DND-41 (cell line): ENCODE measurements at regions not wholly inside any gene's neighbourhood (a gene's known extent, or its start where the extent isn't known, plus 50 kb on each side); places are given as distances from the start of the nearest gene placed in this dataset.

Experiments used
- ATAC-seq: fragments of 200-7000 bp; cut with Tn5 transposase; 3 replicates; pipeline ENCODE4 v1.9.1; 2021; ENCODE audit warnings: low read depth; ENCODE audit not compliant: insufficient read depth
- DNase-seq: peaks from one replicate; pipeline ENCODE4 v3.0.0-alpha.2; 2020
- H2AFZ ChIP-seq: 2 replicates; pipeline ENCODE4 v1.6.0; 2012; ENCODE audit warnings: low read depth, low read length
- H3K27ac ChIP-seq: 2 replicates; pipeline ENCODE4 v1.5.1; 2012; ENCODE audit warnings: low read length, inconsistent platforms
- H3K27me3 ChIP-seq: fragments of 200-600 bp; sonication (generic); 2 replicates; pipeline ENCODE4 v1.6.0; 2012; ENCODE audit warnings: low read length, mild to moderate bottlenecking, inconsistent platforms; ENCODE audit not compliant: insufficient read depth, poor library complexity
- H3K36me3 ChIP-seq: 2 replicates; pipeline ENCODE4 v1.5.1; 2012; ENCODE audit warnings: low read length, inconsistent platforms; ENCODE audit not compliant: insufficient read depth
- H3K4me1 ChIP-seq: 2 replicates; pipeline ENCODE4 v1.5.1; 2012; ENCODE audit warnings: mild to moderate bottlenecking, low read length; ENCODE audit not compliant: insufficient read depth
- H3K4me2 ChIP-seq: 2 replicates; pipeline ENCODE4 v1.6.0; 2012; ENCODE audit warnings: mild to moderate bottlenecking, moderate library complexity, low read length, inconsistent platforms; ENCODE audit not compliant: insufficient read depth
- H3K4me3 ChIP-seq, 2 experiments: fragments of 200-600 bp in 1 of 2; shearing (Covaris generic) in 1 of 2; 2 replicates each; pipeline ENCODE4 v1.5.1; 2012 to 2016; ENCODE audit warnings: inconsistent platforms in 2 of 2, low read length in 2 of 2, mild to moderate bottlenecking in 2 of 2, low read depth in 1 of 2, moderate library complexity in 1 of 2
- H3K79me2 ChIP-seq: 2 replicates; pipeline ENCODE4 v1.6.0; 2012; ENCODE audit warnings: low read length, inconsistent platforms; ENCODE audit not compliant: insufficient read depth
- H3K9ac ChIP-seq: 2 replicates; pipeline ENCODE4 v1.6.0; 2012; ENCODE audit warnings: low read depth, mild to moderate bottlenecking, inconsistent platforms, low read length, moderate library complexity
- H3K9me3 ChIP-seq: 2 replicates; pipeline ENCODE4 v1.5.1; 2012; ENCODE audit warnings: low read length, moderate library complexity, mild to moderate bottlenecking, inconsistent platforms; ENCODE audit not compliant: insufficient read depth, severe bottlenecking
- H4K20me1 ChIP-seq: 2 replicates; pipeline ENCODE4 v1.6.0; 2012; ENCODE audit warnings: low read length; ENCODE audit not compliant: insufficient read depth
- EZH2 ChIP-seq: IDR thresholded peaks from 3 replicates; pipeline ENCODE4 v1.6.1; 2012; ENCODE audit warnings: borderline replicate concordance, low read depth, mild to moderate bottlenecking, moderate library complexity, low read length, inconsistent platforms; ENCODE audit not compliant: severe bottlenecking
- TF ChIP-seq, protein P1 (sequence below): IDR thresholded peaks from 2 replicates; pipeline ENCODE4 v1.5.1; 2012; ENCODE audit warnings: borderline replicate concordance, low read length, moderate library complexity, mild to moderate bottlenecking; ENCODE audit not compliant: poor library complexity, severe bottlenecking; ENCODE audit errors: extremely low read depth

DNA sequence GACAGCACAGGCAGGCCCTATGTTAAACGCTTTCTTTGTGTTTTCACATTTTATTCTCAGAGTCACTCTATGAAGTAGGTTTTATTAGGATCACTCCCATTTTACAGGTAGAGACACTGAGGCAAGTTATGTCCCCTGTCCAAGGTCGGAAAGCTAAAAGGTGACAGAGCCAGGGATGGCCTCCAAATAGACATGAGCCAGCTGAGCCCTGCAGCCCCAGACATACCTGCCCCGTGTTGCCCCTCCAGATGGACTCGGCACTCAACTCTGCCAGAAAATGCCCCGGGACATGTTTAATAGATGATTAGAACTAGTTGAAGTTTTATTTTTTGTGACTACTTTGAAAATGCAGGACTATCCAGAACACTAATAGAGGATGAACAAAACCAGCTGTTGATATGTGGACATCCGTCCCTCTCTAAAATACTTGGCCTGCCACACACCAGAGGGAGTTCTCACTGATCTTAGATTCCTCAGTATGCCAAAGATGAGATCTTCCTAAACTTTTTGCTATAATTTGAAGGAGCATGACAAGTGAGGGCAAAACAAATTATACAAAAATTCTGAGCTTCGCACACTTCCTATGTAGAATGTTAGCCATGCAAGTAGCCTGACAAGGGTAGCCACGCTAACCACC, 258.6 kb upstream of the ADAMTS16 start:
- no peaks in the 10 kb centered on the region for H3K4me1 ChIP-seq
- no peak overlapping the region for H3K27ac ChIP-seq
- no peaks in the 10 kb centered on the region for H3K36me3 ChIP-seq
- TF ChIP-seq, protein P1, sequence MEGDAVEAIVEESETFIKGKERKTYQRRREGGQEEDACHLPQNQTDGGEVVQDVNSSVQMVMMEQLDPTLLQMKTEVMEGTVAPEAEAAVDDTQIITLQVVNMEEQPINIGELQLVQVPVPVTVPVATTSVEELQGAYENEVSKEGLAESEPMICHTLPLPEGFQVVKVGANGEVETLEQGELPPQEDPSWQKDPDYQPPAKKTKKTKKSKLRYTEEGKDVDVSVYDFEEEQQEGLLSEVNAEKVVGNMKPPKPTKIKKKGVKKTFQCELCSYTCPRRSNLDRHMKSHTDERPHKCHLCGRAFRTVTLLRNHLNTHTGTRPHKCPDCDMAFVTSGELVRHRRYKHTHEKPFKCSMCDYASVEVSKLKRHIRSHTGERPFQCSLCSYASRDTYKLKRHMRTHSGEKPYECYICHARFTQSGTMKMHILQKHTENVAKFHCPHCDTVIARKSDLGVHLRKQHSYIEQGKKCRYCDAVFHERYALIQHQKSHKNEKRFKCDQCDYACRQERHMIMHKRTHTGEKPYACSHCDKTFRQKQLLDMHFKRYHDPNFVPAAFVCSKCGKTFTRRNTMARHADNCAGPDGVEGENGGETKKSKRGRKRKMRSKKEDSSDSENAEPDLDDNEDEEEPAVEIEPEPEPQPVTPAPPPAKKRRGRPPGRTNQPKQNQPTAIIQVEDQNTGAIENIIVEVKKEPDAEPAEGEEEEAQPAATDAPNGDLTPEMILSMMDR: no peak
- no peak for TF ChIP-seq EZH2
- no peak overlapping the region for H3K9ac ChIP-seq
- H3K4me2 ChIP-seq: no peak overlapping the region
- no peaks in the 10 kb centered on the region for H4K20me1 ChIP-seq
- peaks cover 2% of the 10 kb centered on the region for H3K27me3 ChIP-seq
- ATAC-seq (no peak), DNase-seq (no peak)
- no peak overlapping the region for H2AFZ ChIP-seq
- no peak overlapping the region for H3K4me3 ChIP-seq
- H3K9me3 ChIP-seq: no peaks in the 10 kb centered on the region
- no peaks in the 10 kb centered on the region for H3K79me2 ChIP-seq

DNA sequence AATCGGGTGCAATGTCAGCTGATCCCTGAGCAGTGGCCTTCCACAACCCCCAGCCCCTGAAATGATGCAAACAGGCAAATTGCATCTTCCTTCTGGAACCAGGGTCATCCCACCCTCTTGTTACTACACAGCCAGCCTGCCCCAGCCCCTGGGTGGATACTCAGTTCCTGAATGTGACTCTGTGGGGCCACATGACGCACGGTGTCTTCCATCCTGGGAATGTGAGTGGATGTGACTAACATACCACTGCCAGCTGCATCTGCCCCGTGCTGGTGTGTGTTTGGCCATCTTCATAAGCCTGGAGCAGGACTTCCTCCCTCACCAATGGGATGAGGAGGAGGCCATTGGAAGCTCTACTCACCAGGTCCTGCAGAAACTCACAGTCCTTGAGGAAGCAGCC, 257.9 kb upstream of the ADAMTS16 start:
- no peaks in the 10 kb centered on the region for H3K4me1 ChIP-seq
- ATAC-seq: no peak
- no peak overlapping the region for H2AFZ ChIP-seq
- no peak overlapping the region for H3K27ac ChIP-seq
- no peaks in the 10 kb centered on the region for H4K20me1 ChIP-seq
- H3K4me2 ChIP-seq: no peak overlapping the region
- H3K27me3 ChIP-seq: peaks cover 2% of the 10 kb centered on the region
- TF ChIP-seq, protein P1: no peak
- no peak for TF ChIP-seq EZH2
- no peaks in the 10 kb centered on the region for H3K9me3 ChIP-seq
- H3K9ac ChIP-seq: no peak overlapping the region
- no peak for DNase-seq
- no peaks in the 10 kb centered on the region for H3K79me2 ChIP-seq
- no peak overlapping the region for H3K4me3 ChIP-seq
- no peaks in the 10 kb centered on the region for H3K36me3 ChIP-seq

DNA sequence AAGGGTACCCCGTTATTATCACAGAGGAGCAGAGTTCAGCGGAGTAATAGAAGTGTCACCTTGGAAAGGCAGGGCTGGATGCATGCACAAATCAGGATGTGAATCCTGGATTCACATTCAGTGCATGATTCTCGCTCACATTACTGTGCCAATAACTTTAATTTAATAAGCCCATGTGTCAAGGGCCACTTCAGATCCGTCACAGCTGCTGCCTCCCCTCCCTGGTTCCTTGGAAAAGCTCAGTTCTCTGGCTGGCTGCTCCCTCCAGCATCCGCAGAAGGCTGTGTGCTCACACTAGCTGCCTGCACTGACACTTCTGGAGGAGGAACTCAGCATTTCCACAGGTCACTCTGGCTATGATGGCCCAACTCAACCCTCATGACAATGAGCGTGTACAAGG, 256.8 kb upstream of the ADAMTS16 start:
- H3K27me3 ChIP-seq: peaks cover 2% of the 10 kb centered on the region
- H2AFZ ChIP-seq: no peak overlapping the region
- H3K4me2 ChIP-seq: no peak overlapping the region
- H3K27ac ChIP-seq: no peak overlapping the region
- H3K4me3 ChIP-seq: no peak overlapping the region
- H3K79me2 ChIP-seq: no peaks in the 10 kb centered on the region
- ATAC-seq (no peak), DNase-seq (no peak)
- no peaks in the 10 kb centered on the region for H4K20me1 ChIP-seq
- H3K36me3 ChIP-seq: no peaks in the 10 kb centered on the region
- no peaks in the 10 kb centered on the region for H3K4me1 ChIP-seq
- no peaks in the 10 kb centered on the region for H3K9me3 ChIP-seq
- no peak overlapping the region for H3K9ac ChIP-seq
- TF ChIP-seq EZH2: no peak
- TF ChIP-seq, protein P1: no peak
